Stimulated activated naive CD8-positive, alpha-beta T cell treated with anti-CD3 and anti-CD28 coated beads, Interleukin-15, Interleukin-2, amounts not matched to agents 100 ng/mL and 50 ng/mL, for 24 hours (primary cell): ENCODE measurements at regions not wholly inside any gene's neighbourhood (a gene's known extent, or its start where the extent isn't known, plus 50 kb on each side); places are given as distances from the start of the nearest gene placed in this dataset.
"Not testable (repeated sequence)": the region's sequence is repeated elsewhere in the genome, so short reads cannot be mapped to it uniquely, and the experiment has no call there.

ENCODE experiments used
- H3K27ac Mint-ChIP-seq: one replicate; pipeline ENCODE4 v1.8.0; 2021; ENCODE audit warnings: mild to moderate bottlenecking, mixed read lengths
- H3K27me3 Mint-ChIP-seq: one replicate; pipeline ENCODE4 v1.8.0; 2021; ENCODE audit warnings: mixed read lengths
- H3K36me3 Mint-ChIP-seq: one replicate; pipeline ENCODE4 v1.8.0; 2021; ENCODE audit warnings: low read depth, mixed read lengths
- H3K4me1 Mint-ChIP-seq: one replicate; pipeline ENCODE4 v1.8.0; 2021; ENCODE audit warnings: low read depth, mixed read lengths
- H3K4me3 Mint-ChIP-seq: one replicate; pipeline ENCODE4 v1.8.0; 2021; ENCODE audit warnings: mild to moderate bottlenecking, mixed read lengths
- H3K9me3 Mint-ChIP-seq: one replicate; pipeline ENCODE4 v1.8.0; 2021; ENCODE audit warnings: mixed read lengths

- Mint-ChIP-seq H3K27ac (no peak overlapping the region), H3K4me1 (no peaks in the 10 kb centered on the region), H3K27me3 (no peaks in the 10 kb centered on the region), H3K9me3 (peaks cover under 1% of the 10 kb centered on the region), H3K4me3 (no peak overlapping the region), H3K36me3 (no peaks in the 10 kb centered on the region)
Observed at GRCh38 chr9:74140141-74140540, 357.0 kb upstream of the RORB start.

GRCh38 chr9:74147906-74148305 is 349.2 kb upstream of the RORB start:
- no peaks in the 10 kb centered on the region for H3K27me3 Mint-ChIP-seq
- no peak overlapping the region for H3K4me3 Mint-ChIP-seq
- H3K36me3 Mint-ChIP-seq = no peaks in the 10 kb centered on the region
- H3K27ac Mint-ChIP-seq = no peak overlapping the region
- no peaks in the 10 kb centered on the region for H3K4me1 Mint-ChIP-seq
- H3K9me3 Mint-ChIP-seq = peaks cover 9% of the 10 kb centered on the region

GRCh38 chr9:74172874-74173273 is 324.3 kb upstream of the RORB start:
- Mint-ChIP-seq H3K4me3 (no peak overlapping the region), H3K36me3 (no peaks in the 10 kb centered on the region), H3K9me3 (peaks cover 15% of the 10 kb centered on the region), H3K4me1 (no peaks in the 10 kb centered on the region), H3K27ac (no peak overlapping the region), H3K27me3 (no peaks in the 10 kb centered on the region)

GRCh38 chr9:74173284-74173683 is 323.9 kb upstream of the RORB start:
- no peaks in the 10 kb centered on the region for H3K27me3 Mint-ChIP-seq
- no peak overlapping the region for H3K4me3 Mint-ChIP-seq
- H3K4me1 Mint-ChIP-seq = no peaks in the 10 kb centered on the region
- H3K9me3 Mint-ChIP-seq = peaks cover 15% of the 10 kb centered on the region
- no peaks in the 10 kb centered on the region for H3K36me3 Mint-ChIP-seq
- no peak overlapping the region for H3K27ac Mint-ChIP-seq

- not testable (repeated sequence) for H3K27ac Mint-ChIP-seq, H3K36me3 Mint-ChIP-seq, H3K27me3 Mint-ChIP-seq, H3K4me1 Mint-ChIP-seq, H3K4me3 Mint-ChIP-seq, H3K9me3 Mint-ChIP-seq
Observed at GRCh38 chr9:74197771-74198170, 299.4 kb upstream of the RORB start.

GRCh38 chr9:74205056-74205455 is 292.1 kb upstream of the RORB start:
- H3K27me3 Mint-ChIP-seq = no peaks in the 10 kb centered on the region
- H3K27ac Mint-ChIP-seq = no peak overlapping the region
- H3K36me3 Mint-ChIP-seq = no peaks in the 10 kb centered on the region
- no peak overlapping the region for H3K4me3 Mint-ChIP-seq
- H3K9me3 Mint-ChIP-seq = peaks cover 5% of the 10 kb centered on the region
- H3K4me1 Mint-ChIP-seq = no peaks in the 10 kb centered on the region

GRCh38 chr9:74218385-74219063 is 278.6 kb upstream of the RORB start:
- H3K9me3 Mint-ChIP-seq = peaks cover 6% of the 10 kb centered on the region
- no peak overlapping the region for H3K27ac Mint-ChIP-seq
- no peaks in the 10 kb centered on the region for H3K27me3 Mint-ChIP-seq
- H3K4me3 Mint-ChIP-seq = no peak overlapping the region
- no peaks in the 10 kb centered on the region for H3K36me3 Mint-ChIP-seq
- no peaks in the 10 kb centered on the region for H3K4me1 Mint-ChIP-seq

GRCh38 chr9:74220327-74220726 is 276.8 kb upstream of the RORB start:
- Mint-ChIP-seq H3K27ac (no peak overlapping the region), H3K9me3 (peaks cover 6% of the 10 kb centered on the region), H3K4me1 (no peaks in the 10 kb centered on the region), H3K27me3 (no peaks in the 10 kb centered on the region), H3K36me3 (no peaks in the 10 kb centered on the region), H3K4me3 (no peak overlapping the region)

GRCh38 chr9:74236857-74237256 is 260.3 kb upstream of the RORB start:
- no peaks in the 10 kb centered on the region for H3K27me3 Mint-ChIP-seq
- H3K27ac Mint-ChIP-seq = no peak overlapping the region
- no peaks in the 10 kb centered on the region for H3K4me1 Mint-ChIP-seq
- no peaks in the 10 kb centered on the region for H3K36me3 Mint-ChIP-seq
- no peak overlapping the region for H3K4me3 Mint-ChIP-seq
- peaks cover 15% of the 10 kb centered on the region for H3K9me3 Mint-ChIP-seq

- Mint-ChIP-seq H3K27me3 (no peaks in the 10 kb centered on the region), H3K36me3 (no peaks in the 10 kb centered on the region), H3K4me3 (no peak overlapping the region), H3K4me1 (no peaks in the 10 kb centered on the region), H3K27ac (no peak overlapping the region), H3K9me3 (peaks cover 19% of the 10 kb centered on the region)
Observed at GRCh38 chr9:74245866-74246497, 251.2 kb upstream of the RORB start.

GRCh38 chr9:74255489-74255984 is 241.6 kb upstream of the RORB start:
- H3K27me3 Mint-ChIP-seq = no peaks in the 10 kb centered on the region
- H3K9me3 Mint-ChIP-seq = no peaks in the 10 kb centered on the region
- H3K4me3 Mint-ChIP-seq = no peak overlapping the region
- H3K36me3 Mint-ChIP-seq = no peaks in the 10 kb centered on the region
- H3K4me1 Mint-ChIP-seq = no peaks in the 10 kb centered on the region
- H3K27ac Mint-ChIP-seq = no peak overlapping the region

GRCh38 chr9:74275872-74276508 is 221.1 kb upstream of the RORB start:
- H3K4me3 Mint-ChIP-seq = no peak overlapping the region
- no peaks in the 10 kb centered on the region for H3K36me3 Mint-ChIP-seq
- H3K27me3 Mint-ChIP-seq = no peaks in the 10 kb centered on the region
- H3K9me3 Mint-ChIP-seq = peaks cover 10% of the 10 kb centered on the region
- no peak overlapping the region for H3K27ac Mint-ChIP-seq
- no peaks in the 10 kb centered on the region for H3K4me1 Mint-ChIP-seq

- H3K4me1 Mint-ChIP-seq = no peaks in the 10 kb centered on the region
- no peak overlapping the region for H3K27ac Mint-ChIP-seq
- no peak overlapping the region for H3K4me3 Mint-ChIP-seq
- H3K9me3 Mint-ChIP-seq = peaks cover 9% of the 10 kb centered on the region
- H3K36me3 Mint-ChIP-seq = no peaks in the 10 kb centered on the region
- H3K27me3 Mint-ChIP-seq = no peaks in the 10 kb centered on the region
Observed at GRCh38 chr9:74277532-74277931, 219.6 kb upstream of the RORB start.

GRCh38 chr9:74281674-74282073 is 215.5 kb upstream of the RORB start:
- no peaks in the 10 kb centered on the region for H3K27me3 Mint-ChIP-seq
- no peaks in the 10 kb centered on the region for H3K36me3 Mint-ChIP-seq
- no peaks in the 10 kb centered on the region for H3K4me1 Mint-ChIP-seq
- peaks cover 6% of the 10 kb centered on the region for H3K9me3 Mint-ChIP-seq
- no peak overlapping the region for H3K27ac Mint-ChIP-seq
- H3K4me3 Mint-ChIP-seq = no peak overlapping the region

- H3K9me3 Mint-ChIP-seq = peaks cover 16% of the 10 kb centered on the region
- no peaks in the 10 kb centered on the region for H3K36me3 Mint-ChIP-seq
- H3K27ac Mint-ChIP-seq = no peak overlapping the region
- no peak overlapping the region for H3K4me3 Mint-ChIP-seq
- H3K4me1 Mint-ChIP-seq = no peaks in the 10 kb centered on the region
- H3K27me3 Mint-ChIP-seq = no peaks in the 10 kb centered on the region
Observed at GRCh38 chr9:74282526-74283253, 214.4 kb upstream of the RORB start.
